Cardiac muscle cell (in vitro differentiated cells and primary cell): ENCODE measurements at regions not wholly inside any gene's neighbourhood (a gene's known extent, or its start where the extent isn't known, plus 50 kb on each side); places are given as distances from the start of the nearest gene placed in this dataset.

ENCODE experiments used
- DNase-seq, 2 donors: peaks; one replicate each; pipeline versions ENCODE4 v3.0.0 to v3.0.0-alpha.2; 2010 to 2017; ENCODE audit warnings: low read depth in 1 of 2, low spot score in 1 of 2
- H3K27ac ChIP-seq: fragments of 200-600 bp; sonication (generic); 2 replicates; pipeline ENCODE4 v1.5.1; 2016
- H3K27me3 ChIP-seq: fragments of 200-600 bp; sonication (generic); 2 replicates; pipeline ENCODE4 v1.6.0; 2016; ENCODE audit warnings: control low read depth
- H3K36me3 ChIP-seq: fragments of 200-600 bp; sonication (generic); 2 replicates; pipeline ENCODE4 v1.5.1; 2016; ENCODE audit warnings: control low read depth
- H3K4me1 ChIP-seq: fragments of 200-600 bp; sonication (generic); 2 replicates; pipeline ENCODE4 v1.8.1; 2017; ENCODE audit warnings: low read depth, mild to moderate bottlenecking, mixed run types
- H3K4me3 ChIP-seq: fragments of 200-600 bp; sonication (generic); 2 replicates; pipeline ENCODE4 v1.5.1; 2016; ENCODE audit warnings: mild to moderate bottlenecking
- H3K9me3 ChIP-seq: fragments of 200-600 bp; sonication (generic); 2 replicates; pipeline ENCODE4 v1.5.1; 2017; ENCODE audit warnings: low read depth, mild to moderate bottlenecking, control low read depth
- CTCF ChIP-seq: IDR thresholded peaks from 2 replicates; pipeline ENCODE4 v1.5.1; 2012; ENCODE audit warnings: low read depth, mild to moderate bottlenecking, low read length

GRCh38 chr6:87926072-87926471, 121.6 kb upstream of the SPACA1 start:
- no peak overlapping the region for H3K27ac ChIP-seq
- H3K36me3 ChIP-seq: no peaks in the 10 kb centered on the region
- no peak for TF ChIP-seq CTCF
- no peak for DNase-seq
- no peaks in the 10 kb centered on the region for H3K4me1 ChIP-seq
- no peak overlapping the region for H3K4me3 ChIP-seq
- H3K27me3 ChIP-seq: no peaks in the 10 kb centered on the region
- no peaks in the 10 kb centered on the region for H3K9me3 ChIP-seq

- H3K9me3 ChIP-seq: no peaks in the 10 kb centered on the region
- no peak for TF ChIP-seq CTCF
- no peaks in the 10 kb centered on the region for H3K27me3 ChIP-seq
- no peak overlapping the region for H3K4me3 ChIP-seq
- no peaks in the 10 kb centered on the region for H3K36me3 ChIP-seq
- no peaks in the 10 kb centered on the region for H3K4me1 ChIP-seq
- no peak overlapping the region for H3K27ac ChIP-seq
- DNase-seq: no peak
These were observed 122.1 kb upstream of the SPACA1 start for GRCh38 chr6:87925373-87926060.

GRCh38 chr6:87923389-87924050, 124.1 kb upstream of the SPACA1 start:
- no peak for TF ChIP-seq CTCF
- Histone ChIP-seq H3K4me1 (no peaks in the 10 kb centered on the region), H3K27ac (no peak overlapping the region), H3K4me3 (no peak overlapping the region), H3K27me3 (no peaks in the 10 kb centered on the region), H3K9me3 (no peaks in the 10 kb centered on the region), H3K36me3 (no peaks in the 10 kb centered on the region)
- DNase-seq: no peak

- Histone ChIP-seq H3K36me3 (no peaks in the 10 kb centered on the region), H3K9me3 (no peaks in the 10 kb centered on the region), H3K4me1 (no peaks in the 10 kb centered on the region), H3K27me3 (no peaks in the 10 kb centered on the region), H3K27ac (no peak overlapping the region), H3K4me3 (no peak overlapping the region)
- no peak for DNase-seq
- no peak for TF ChIP-seq CTCF
These were observed 124.7 kb upstream of the SPACA1 start for GRCh38 chr6:87922947-87923330.

DNA sequence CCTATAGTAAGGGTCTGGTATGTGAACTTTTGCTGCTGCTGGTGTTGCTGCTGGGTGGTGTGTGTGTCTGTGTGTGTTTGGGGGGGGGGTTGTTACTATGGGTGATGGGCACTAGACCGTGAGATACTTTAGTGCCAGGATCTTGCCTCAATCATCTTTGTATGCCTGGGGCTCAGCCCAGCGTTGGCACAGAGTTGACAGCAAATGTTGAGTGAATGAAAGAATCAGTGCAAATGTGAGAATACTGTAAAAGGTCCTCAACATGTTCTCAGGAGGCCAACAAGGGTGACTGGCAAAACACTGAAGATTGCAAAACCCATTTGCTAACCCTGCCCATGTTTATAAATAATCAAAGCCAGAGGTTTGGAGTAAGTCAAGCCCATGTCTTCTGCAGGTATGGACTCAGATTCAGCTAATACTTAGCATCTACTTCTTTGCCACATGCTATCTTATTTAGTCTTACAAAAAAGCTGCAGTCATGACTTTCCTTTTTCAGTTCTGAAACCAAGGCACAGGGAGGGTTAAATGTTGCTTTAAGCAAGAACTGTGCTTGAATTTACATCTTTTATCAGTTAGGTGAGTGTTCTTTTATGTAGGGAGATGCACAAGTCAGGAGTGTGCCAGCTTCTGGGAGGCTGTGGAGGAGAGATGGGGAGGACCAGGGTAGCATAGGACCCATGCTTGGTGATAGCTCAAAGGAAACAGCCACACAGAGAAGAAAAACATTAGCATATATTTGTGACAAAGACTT, 125.3 kb upstream of the SPACA1 start:
- Histone ChIP-seq H3K27ac (no peak overlapping the region), H3K4me3 (no peak overlapping the region), H3K9me3 (no peaks in the 10 kb centered on the region), H3K36me3 (no peaks in the 10 kb centered on the region), H3K4me1 (no peaks in the 10 kb centered on the region), H3K27me3 (no peaks in the 10 kb centered on the region)
- DNase-seq: no peak
- no peak for TF ChIP-seq CTCF
